H1 (cell line): ENCODE measurements at regions not wholly inside any gene's neighbourhood (a gene's known extent, or its start where the extent isn't known, plus 50 kb on each side); places are given as distances from the start of the nearest gene placed in this dataset.

ENCODE experiments used
- JUND ChIP-seq: IDR thresholded peaks from 2 replicates; pipeline ENCODE4 v1.6.1; 2011; ENCODE audit warnings: mild to moderate bottlenecking, improper control_type of control experiment, low read length
- SRF ChIP-seq: IDR thresholded peaks from 2 replicates; pipeline ENCODE4 v1.6.1; 2011; ENCODE audit warnings: mild to moderate bottlenecking, low read depth, low read length, moderate library complexity
- TF ChIP-seq, protein P1 (sequence below): fragments of 300-600 bp; sonication (generic); IDR thresholded peaks from 2 replicates; pipeline ENCODE4 v1.7.1; 2012; ENCODE audit warnings: low read length, moderate library complexity, mild to moderate bottlenecking, inconsistent platforms; ENCODE audit not compliant: insufficient replicate concordance

DNA sequence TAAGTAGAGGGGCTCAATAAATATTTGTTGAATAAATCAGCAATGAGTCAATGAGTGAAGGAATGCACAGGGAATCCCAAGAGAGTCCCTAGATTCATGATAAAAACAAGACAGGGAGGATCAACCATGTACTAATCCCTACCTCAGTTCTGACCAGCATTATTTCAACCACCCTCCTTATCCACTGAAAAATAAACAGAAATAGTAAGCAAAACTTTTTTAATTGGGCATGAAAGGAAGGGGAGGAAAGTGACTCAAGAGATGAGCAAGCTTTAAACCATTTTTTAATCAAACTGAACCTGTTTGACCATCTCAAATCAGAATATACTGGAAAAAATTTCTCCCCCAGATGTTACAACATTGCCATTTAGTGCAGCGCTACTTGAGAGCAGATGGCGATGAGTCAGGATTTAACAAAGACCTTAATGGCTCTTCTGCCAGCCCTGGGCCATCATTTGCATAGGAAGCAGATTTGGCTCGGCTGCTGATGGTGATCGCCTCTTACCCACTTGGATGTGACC, 194.8 kb upstream of the SLC30A5 start (continued):
- TF ChIP-seq, protein P1, sequence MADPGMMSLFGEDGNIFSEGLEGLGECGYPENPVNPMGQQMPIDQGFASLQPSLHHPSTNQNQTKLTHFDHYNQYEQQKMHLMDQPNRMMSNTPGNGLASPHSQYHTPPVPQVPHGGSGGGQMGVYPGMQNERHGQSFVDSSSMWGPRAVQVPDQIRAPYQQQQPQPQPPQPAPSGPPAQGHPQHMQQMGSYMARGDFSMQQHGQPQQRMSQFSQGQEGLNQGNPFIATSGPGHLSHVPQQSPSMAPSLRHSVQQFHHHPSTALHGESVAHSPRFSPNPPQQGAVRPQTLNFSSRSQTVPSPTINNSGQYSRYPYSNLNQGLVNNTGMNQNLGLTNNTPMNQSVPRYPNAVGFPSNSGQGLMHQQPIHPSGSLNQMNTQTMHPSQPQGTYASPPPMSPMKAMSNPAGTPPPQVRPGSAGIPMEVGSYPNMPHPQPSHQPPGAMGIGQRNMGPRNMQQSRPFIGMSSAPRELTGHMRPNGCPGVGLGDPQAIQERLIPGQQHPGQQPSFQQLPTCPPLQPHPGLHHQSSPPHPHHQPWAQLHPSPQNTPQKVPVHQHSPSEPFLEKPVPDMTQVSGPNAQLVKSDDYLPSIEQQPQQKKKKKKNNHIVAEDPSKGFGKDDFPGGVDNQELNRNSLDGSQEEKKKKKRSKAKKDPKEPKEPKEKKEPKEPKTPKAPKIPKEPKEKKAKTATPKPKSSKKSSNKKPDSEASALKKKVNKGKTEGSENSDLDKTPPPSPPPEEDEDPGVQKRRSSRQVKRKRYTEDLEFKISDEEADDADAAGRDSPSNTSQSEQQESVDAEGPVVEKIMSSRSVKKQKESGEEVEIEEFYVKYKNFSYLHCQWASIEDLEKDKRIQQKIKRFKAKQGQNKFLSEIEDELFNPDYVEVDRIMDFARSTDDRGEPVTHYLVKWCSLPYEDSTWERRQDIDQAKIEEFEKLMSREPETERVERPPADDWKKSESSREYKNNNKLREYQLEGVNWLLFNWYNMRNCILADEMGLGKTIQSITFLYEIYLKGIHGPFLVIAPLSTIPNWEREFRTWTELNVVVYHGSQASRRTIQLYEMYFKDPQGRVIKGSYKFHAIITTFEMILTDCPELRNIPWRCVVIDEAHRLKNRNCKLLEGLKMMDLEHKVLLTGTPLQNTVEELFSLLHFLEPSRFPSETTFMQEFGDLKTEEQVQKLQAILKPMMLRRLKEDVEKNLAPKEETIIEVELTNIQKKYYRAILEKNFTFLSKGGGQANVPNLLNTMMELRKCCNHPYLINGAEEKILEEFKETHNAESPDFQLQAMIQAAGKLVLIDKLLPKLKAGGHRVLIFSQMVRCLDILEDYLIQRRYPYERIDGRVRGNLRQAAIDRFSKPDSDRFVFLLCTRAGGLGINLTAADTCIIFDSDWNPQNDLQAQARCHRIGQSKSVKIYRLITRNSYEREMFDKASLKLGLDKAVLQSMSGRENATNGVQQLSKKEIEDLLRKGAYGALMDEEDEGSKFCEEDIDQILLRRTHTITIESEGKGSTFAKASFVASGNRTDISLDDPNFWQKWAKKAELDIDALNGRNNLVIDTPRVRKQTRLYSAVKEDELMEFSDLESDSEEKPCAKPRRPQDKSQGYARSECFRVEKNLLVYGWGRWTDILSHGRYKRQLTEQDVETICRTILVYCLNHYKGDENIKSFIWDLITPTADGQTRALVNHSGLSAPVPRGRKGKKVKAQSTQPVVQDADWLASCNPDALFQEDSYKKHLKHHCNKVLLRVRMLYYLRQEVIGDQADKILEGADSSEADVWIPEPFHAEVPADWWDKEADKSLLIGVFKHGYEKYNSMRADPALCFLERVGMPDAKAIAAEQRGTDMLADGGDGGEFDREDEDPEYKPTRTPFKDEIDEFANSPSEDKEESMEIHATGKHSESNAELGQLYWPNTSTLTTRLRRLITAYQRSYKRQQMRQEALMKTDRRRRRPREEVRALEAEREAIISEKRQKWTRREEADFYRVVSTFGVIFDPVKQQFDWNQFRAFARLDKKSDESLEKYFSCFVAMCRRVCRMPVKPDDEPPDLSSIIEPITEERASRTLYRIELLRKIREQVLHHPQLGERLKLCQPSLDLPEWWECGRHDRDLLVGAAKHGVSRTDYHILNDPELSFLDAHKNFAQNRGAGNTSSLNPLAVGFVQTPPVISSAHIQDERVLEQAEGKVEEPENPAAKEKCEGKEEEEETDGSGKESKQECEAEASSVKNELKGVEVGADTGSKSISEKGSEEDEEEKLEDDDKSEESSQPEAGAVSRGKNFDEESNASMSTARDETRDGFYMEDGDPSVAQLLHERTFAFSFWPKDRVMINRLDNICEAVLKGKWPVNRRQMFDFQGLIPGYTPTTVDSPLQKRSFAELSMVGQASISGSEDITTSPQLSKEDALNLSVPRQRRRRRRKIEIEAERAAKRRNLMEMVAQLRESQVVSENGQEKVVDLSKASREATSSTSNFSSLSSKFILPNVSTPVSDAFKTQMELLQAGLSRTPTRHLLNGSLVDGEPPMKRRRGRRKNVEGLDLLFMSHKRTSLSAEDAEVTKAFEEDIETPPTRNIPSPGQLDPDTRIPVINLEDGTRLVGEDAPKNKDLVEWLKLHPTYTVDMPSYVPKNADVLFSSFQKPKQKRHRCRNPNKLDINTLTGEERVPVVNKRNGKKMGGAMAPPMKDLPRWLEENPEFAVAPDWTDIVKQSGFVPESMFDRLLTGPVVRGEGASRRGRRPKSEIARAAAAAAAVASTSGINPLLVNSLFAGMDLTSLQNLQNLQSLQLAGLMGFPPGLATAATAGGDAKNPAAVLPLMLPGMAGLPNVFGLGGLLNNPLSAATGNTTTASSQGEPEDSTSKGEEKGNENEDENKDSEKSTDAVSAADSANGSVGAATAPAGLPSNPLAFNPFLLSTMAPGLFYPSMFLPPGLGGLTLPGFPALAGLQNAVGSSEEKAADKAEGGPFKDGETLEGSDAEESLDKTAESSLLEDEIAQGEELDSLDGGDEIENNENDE = no peak
- TF ChIP-seq JUND (peak; percentile 49; the same call in 1 of the 2 replicates), SRF (no peak)
